ENCODE measurements at regions not wholly inside any gene's neighbourhood (a gene's known extent, or its start where the extent isn't known, plus 50 kb on each side); places are given as distances from the start of the nearest gene placed in this dataset.
A peak's percentile ranks its signal among the peaks of the same experiment; 100 is the strongest.

DNA sequence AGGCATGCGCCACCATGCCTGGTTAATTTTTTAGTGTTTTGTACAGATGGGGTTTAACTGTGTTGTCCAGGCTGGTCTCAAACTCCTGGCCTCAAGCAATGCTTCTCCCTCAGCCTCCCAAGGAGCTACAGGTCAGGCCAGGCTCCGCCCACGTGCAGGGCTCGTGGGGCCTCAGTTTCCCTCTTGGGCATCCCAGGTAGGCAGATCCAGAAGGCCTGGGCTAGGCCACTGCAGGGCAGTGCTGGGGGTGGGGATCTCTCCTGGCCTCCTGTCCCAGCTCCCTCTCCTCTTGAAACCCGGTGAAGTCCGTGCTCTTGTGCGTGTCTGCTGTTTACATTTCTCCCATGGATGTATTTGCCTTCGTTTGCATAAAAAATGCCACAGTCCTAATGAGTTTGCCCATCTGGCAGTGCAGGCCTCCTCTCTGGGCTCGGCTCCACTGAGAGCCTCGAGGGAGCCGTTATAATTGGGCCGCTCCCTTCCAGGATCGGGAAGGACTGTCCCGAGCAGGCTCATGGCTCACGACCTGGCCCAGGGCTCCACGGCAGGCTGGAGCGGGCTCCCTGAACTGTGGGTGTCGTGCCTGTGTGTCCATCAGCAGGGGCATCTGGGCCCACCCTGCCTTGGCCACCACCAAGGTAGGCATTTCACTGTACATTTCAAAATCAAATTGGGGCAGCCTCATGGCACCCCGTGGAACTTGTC, 52.6 kb upstream of the RUFY1 start:
- DNase-seq (ENCODE audit: low spot score) = no peak

DNA sequence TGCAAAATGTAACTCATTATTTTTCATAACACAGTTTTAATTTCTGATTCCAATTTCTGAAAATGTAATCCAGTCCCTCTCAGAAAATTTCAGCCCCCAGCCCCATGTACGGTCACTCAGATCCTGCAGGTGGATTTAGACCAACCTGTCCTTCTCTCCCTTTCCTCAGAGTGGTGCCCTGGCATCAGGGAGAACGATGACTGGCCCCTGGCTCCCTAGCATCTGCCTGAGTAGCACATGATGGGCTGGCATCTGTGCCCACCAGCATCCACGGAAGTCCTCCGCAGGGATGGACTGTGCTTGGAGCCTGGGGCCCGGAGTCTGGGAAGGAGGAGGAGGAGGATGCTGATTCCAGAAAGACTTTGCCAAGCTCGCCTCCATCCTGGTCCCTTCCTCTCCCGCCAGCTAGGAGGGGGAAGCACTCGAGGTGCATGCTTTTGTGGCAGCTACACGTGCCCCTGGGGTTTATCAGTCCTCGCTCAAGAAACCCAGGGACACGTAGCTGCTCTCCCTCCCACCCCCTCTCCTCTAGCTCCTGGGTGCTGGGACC, 54.4 kb upstream of the RUFY1 start:
- no peak for DNase-seq (ENCODE audit: low spot score)

DNA sequence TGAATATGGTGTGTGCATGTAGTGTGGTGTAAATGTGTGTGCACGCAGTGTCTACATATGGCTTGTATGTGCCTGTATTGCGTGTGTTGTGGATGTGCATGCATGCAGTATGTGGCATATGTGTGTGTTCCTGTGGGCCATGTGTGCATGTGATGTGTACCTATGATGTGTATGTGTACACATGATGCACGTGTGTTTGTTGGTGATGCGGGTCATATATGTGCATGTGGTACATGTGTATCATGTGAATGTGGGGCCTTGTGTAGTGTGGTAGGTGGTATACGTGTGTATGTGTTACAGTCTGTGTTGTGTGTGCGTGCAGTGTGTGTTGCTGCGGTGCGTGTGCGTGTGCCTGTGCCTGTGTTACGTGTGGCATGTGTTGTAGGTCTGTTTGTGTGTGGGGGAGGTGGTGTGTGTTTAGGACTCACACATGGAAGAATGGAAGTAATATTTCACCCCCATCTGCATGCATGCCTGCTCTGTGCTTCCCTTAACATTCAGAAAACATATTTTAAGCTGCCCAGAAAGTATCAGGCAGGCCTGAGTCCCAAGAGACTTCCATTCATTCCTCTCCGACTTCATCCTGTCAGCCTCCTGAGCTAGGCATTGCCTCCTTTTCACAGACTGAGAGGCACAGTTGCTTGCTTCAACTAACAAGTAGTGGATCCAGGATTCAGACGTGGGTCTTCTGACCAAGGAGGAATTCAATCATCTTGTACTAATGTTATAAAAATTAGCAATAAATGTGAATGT, 55.4 kb upstream of the RUFY1 start:
- DNase-seq (ENCODE audit: low spot score) = no peak

DNA sequence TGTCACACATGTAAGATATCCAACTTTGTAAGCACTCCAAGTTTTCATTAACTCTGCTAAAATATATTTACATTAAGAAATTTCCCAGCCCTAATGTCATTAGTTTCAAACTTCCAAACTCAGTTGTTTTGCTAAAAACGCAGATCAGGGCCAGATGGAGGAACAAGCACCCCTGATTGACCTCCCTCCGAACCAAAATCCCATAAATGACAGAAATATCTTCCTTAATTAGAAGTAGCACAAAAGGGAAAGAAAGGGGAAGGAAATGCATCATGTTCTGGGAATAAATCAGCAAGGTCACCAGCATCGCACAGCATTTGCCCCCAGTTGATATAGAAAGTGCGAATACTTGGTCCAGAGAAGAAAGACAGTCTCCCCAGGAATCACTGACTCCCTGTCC, 61.4 kb upstream of the RUFY1 start:
- DNase-seq (ENCODE audit: low spot score) = no peak

DNA sequence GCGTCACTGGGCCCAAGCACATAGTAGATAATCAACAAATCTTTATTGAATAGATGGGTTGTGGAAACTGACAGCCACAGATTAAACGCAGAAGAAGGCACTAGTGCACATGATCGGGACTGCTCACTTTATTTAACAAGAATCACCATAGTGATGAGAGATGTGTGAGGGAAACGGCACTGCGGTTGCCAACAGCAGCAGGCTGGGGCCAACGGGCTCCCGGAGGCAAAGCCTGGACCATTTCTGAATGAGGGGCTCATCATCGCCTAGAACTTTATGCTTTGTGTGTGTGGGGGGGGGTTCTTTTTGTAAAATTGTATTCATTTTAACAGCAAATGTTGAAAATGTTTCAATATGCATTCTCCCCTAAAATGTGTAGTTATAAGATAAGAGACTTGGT, 61.9 kb upstream of the RUFY1 start:
- DNase-seq (ENCODE audit: low spot score) = no peak

DNA sequence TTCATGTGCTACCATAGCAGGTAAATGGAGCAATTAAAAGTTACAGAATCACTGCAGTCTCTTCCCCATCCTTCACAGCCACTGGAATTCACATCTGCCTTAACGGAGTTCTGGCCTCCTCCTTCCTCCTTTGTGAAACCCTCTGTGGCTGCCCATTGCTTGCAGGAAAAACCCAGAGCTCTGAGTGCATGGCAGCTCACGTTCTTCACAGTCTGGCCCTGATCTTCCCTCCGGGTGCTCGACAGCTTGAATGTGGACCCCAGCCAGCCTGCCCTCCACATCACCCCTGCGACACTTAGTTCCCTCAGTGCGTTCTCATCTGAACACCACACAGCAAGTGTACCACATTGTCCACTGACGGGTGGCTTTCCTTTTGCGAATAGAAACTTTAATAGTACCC, 63.2 kb upstream of the RUFY1 start:
- no peak for DNase-seq (ENCODE audit: low spot score)

DNA sequence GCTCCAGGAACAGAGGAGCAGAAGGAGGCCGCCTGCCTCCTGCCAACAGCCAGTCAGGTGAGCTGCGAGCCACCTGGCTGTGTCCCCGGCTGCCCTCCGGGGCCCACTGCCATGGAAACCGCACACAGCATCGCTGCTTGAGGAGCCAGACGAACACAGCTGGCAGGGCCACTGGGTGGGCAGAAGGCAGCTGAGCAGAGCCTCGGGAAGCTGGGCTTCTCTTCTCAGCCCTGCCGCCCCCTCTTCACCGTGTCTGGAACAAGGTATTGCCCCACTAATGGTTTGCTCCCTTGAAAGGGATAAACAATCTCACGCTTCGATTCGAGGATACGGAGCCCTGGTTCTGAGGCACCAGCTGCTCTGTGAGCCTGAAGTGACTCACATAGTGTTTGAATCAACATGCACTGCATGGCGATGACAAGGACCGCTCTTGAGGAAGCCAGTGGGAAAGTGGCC, 63.7 kb upstream of the RUFY1 start:
- no peak for DNase-seq (ENCODE audit: low spot score)

DNA sequence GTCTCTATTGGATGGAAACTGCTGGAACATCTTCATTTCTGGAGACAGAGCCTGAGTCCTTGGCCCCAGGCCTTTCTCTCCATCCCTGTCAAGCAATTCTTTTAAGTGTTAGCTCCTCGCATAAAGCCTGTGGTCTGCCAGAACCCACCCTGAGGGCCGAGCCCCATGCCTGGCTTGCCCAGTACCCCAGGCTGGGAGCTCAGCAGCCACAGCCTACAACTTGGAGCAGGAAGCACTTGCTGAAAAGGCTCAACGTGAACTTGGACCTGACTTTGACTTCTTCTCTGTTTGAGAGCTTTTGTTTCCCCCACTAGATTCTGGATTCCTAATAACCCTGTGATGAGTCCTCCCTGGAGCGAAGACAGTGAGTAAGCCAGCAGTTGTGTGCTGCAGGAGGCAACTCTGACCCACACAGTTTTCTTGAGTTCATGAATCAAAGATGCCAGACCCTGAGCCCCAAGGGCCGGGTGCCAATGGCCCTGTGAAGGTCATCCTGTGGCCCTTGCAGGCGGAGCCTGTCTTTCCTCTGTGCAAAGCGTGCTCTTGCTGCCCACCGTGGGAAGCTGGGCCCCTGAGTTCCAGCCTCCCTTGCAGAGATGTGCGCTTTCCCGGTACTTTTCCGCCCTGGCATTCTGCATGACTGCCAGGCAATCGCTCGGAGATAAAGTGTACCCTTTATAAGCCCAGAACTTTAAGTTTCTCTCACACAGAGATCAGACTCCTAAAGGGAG, 64.3 kb upstream of the RUFY1 start:
- no peak for DNase-seq (ENCODE audit: low spot score)

DNA sequence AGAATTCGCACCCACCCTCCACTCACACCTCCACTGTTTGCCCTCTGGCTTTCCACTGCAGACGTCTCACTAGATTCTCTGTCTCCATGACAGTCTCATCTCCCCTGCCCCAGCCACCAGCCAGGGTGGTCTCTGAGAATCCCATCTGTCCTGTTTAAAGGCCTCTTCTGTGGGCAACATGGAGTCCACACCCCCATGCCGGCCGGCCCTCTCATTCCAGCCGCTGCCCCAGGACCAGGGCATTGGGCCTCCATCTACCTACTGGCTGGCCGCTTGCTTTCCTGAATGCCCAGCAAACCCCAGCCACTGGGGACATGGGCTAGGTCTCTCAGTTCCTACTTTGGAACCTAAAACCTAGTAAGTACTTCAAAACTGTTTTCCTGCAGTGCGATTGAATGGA, 65.6 kb upstream of the RUFY1 start:
- no peak for DNase-seq (ENCODE audit: low spot score)

DNA sequence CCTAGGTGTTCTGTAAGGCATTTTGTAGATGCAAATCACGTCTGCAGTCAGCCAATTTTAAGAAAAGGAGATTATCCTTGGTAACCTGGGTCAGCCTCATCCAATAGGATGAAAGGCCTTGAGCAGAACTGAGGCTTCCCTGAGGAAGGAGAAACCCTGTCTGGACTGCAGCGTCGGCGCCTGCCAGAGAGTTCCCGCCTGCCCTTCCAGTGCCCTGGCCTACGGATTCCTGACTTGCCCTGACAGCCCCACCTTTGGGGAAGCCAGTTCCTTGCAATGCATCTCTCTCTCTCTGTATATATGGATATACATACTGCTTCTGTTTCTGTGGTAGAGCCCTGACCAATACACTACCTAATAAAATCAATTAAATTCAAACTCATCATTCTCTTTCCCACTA, 66.2 kb upstream of the RUFY1 start:
- no peak for DNase-seq (ENCODE audit: low spot score)

DNA sequence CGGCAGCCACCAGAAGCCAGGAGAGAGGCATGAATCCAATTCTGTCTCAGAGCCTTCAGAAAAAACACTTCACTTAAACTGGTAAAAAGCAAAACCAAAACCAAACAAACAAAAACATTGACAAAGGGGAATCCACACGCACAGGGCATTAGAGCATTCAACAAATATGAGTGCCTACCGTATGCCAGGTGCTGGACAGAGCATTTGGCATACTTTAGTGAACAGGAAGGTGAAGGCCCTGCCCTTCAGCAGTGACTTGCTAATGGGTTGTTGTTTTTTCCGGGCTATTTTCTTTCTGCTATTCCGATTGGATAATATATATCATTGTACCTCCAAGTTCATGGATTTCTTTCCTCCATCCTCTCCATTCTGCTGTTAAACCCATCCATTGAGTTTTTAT, 71.7 kb upstream of the RUFY1 start:
- no peak for DNase-seq (ENCODE audit: low spot score)

DNA sequence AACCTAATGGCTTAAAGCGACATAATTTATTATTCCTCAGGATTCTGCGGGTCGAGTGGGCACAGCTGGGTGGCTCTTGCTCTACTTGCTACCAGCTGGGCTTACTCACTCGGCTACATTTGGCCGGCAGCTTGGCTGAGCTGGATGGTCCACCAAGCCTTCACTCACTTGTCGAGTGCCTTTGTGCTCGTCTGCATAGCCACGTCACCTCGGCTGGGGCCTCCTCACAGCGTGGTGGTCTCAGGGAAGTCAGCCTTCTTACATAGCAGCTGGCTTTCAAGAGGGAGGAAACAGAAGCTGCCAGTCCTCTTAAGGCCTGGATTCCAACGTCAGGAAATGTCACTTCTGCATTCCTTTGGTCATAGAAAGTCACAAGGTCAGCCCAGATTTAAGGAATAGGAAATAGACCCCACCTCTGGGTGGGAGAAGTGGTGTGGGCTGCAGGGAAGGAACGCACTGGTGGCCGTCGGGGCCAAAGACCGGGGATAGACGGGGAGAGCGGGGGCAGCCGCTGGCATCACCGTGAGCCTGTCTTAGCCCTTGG, 75.1 kb upstream of the RUFY1 start:
- DNase-seq (ENCODE audit: low spot score) = no peak

DNA sequence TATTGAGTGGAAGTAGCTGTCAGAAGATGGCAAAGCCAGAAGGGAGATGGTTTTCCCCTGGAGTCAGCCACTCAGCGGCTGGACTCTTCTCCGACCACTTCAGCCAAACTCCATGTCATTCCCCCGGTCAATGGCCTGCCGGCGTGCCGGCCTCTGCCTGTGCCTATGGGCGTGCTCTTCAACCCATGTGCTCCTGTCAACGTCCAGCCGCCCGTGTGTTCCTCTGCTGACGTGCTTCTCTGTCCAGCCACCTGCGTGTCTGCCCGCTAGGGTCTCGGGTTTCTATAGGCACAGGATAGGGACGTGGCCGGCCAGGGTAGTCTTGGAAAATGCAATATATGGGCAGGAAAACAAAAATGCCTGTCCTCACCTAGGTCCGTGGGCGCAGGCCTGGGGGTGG, 77.7 kb upstream of the RUFY1 start:
- DNase-seq (ENCODE audit: low spot score) = no peak

DNA sequence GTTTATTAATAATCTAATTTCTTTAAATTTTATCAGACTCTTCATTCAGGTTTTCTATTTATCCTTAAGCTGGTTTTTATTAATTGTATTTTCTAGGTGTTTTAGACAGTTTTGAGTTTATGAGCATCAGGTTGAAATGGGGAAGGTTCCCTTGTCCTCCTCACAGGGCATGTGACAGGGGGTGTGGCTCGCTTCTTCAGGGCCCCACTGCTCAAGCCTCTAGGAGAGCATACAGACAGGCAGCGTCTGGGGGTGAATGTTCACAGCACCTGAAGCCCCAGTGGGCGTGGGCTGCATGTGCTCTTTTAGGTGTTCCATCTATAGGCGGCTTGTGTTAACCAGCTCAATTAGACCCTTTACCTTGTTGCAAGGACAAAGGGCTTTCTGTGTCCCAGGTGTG, 78.2 kb upstream of the RUFY1 start:
- DNase-seq (ENCODE audit: low spot score) = peak; percentile 12

DNA sequence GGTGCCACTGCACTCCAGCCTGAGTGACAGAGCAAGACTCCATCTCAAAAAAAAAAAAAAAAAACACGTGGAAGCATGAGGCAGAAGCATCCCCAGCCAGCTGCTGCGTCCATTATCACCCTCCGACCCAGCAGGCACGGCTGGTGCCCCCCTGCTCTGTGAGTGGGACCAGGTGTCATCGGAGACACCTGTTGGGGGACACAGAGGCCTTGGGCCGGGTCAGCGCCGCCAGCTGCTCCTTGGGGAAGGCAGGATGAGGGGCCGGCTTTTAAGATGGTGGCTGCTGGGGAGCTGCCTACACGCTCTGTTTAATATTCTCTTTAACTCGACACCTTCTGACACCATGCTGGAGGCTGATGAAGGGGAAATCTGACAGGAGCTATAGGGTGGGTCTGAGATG, 80.2 kb upstream of the RUFY1 start:
- DNase-seq (ENCODE audit: low spot score) = no peak

DNA sequence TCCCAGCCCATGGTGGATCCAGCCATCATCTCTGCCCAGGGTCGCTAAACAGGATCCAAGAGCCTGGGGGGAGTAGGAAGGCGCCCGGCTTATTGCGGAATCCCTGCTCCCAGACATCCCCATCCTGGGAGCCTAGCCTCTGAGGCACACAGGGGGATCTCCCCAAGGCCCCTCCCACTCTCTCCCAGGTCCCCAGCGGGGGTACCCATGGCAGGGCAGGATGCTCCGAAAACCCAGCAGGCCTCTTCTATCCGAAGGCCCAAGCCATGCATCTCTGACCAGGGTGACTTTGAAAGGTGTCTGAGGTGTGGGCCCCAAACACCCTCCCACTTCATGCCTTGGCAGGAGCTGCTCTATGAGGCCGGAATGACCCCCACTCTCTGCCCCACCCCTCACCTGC, 81.7 kb upstream of the RUFY1 start:
- DNase-seq (ENCODE audit: low spot score) = no peak

DNA sequence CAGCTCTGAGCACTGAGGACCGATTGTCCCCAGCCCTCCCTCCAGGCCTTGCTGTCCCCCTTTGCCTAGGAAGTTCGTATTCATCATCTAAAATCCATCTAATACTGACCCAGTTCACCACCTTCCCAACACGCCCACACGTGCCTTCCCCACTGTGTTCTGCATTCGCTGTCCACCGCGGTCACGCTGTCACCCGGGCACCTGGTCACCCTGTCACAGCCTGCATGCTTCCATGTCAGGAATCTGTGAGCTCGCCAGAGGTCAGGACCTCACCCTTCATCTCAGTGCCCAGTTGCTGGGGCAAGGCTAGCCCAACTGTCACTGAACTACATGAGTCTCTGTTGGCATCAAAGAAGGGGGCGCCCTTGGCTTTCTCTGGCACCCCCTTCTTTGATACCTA, 82.9 kb upstream of the RUFY1 start:
- no peak for DNase-seq (ENCODE audit: low spot score)

DNA sequence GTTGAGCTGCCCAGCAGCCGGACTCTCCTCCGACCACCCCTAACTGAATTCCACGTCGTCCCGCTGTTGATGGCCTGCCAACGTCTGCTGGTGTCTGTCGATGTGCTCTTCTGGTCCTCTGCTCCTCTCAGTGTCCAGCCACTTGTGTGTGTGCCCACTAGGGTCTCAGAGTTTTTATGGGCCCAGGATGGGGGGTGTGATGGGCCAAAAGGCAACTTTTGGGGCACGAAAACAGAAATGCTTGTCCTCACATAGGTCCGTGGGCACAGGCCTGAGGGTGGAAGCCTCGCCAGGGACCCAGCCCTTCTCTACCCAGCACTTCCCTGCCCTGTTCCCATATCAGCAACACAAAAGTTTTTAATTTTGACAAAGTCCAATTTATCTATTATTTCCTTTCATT, 85.7 kb upstream of the RUFY1 start:
- no peak for DNase-seq (ENCODE audit: low spot score)

DNA sequence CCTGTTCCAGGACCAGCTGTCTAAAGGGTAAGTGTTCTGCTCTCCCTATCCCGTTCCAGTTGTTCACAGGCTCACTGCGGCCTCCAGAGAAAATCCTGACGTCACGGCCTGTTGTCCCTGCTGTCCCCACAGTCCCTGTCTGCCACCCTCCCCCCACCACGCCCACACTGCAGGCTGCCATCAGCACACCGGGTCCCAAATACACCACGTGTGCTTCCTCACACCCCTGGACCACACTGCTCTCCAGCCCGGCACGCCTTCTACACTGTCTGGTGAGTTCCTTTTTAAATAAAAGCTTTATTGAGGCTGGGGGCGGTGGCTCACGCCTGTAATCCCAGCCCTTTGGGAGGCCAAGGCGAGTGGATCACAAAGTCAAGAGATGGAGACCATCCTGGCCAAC, 88.3 kb upstream of the RUFY1 start:
- DNase-seq (ENCODE audit: low spot score) = no peak

DNA sequence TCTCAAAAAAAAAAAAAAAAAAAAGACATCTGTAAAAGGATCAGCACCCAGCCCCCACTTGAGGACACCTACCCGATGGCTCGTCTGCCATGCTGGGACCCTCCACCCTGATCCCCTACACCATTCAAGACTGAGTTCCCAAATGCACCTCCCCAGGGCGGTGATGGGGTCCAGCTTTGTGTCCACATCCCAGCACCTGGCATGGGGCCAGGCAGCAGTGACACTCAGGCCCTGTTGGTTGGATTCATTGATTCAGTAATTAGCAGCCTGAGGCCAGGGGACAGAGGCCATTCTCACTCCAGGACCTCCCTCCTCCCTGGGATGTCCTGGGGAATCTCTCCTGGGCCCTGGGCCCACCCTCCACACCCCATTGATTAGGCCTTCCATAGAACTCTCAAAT, 88.8 kb upstream of the RUFY1 start:
- DNase-seq (ENCODE audit: low spot score) = no peak

DNA sequence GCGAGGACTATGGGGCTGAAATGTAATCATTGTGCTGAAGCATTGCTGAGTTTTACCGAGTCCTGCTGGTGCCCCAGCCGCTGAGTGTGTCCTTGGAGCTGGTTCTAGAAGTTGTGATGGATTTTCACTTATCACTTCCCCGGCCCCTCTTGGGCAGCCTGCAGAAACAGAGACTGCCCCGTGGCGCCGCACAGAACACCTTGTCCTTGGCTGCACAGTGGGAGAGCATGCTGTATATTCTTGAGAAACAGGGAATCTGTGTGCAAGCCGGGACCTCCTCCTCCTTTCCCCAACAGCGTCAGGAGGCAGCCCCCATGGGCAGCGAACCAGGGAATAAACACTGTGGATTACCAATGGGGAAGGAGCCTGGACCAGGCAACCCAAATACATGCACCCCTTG, 90.6 kb upstream of the RUFY1 start:
- DNase-seq (ENCODE audit: low spot score) = no peak

DNA sequence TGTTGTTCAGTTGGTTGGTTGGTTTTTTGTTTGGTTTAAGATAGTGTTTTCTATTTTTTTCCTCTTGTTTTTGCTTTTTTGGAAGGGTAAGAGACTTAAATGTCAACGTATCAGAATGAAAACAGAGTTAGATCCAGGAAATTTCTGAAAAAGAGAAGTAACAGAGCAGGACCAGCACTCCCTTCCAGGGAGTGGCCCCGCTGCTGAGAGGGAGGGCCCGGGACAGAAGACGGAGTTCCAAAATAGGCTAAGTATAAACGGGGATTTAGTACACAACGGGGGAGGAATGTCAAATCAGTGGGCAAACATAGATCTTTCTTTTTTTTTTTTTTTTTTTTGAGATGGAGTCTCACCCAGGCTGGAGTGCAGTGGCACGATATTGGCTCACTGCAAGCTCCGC, 92.7 kb upstream of the RUFY1 start:
- no peak for DNase-seq (ENCODE audit: low spot score)

DNA sequence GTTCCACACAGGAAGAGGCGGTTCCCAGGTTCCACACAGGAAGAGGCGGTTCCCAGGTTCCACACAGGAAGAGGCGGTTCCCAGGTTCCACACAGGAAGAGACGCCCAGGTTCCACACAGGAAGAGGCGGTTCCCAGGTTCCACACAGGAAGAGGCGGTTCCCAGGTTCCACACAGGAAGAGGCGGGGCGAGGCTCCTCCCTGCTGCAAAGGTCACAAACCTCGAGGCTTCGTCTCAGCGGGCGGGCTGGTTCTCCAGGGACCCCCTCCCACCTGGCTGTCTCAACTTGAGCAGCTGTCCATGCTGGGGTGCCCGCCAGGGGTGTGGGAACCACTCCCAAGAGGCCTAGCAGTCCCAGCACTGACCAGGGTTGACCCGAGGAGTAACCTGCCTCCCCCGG, 94.3 kb upstream of the RUFY1 start:
- peak; percentile 17 for DNase-seq (ENCODE audit: low spot score)
